ENCODE measurements at regions not wholly inside any gene's neighbourhood (a gene's known extent, or its start where the extent isn't known, plus 50 kb on each side); places are given as distances from the start of the nearest gene placed in this dataset.

GRCh38 chr2:180343528-180344345 lies 336.6 kb upstream of the CWC22 start:
- no peak for DNase-seq

DNA sequence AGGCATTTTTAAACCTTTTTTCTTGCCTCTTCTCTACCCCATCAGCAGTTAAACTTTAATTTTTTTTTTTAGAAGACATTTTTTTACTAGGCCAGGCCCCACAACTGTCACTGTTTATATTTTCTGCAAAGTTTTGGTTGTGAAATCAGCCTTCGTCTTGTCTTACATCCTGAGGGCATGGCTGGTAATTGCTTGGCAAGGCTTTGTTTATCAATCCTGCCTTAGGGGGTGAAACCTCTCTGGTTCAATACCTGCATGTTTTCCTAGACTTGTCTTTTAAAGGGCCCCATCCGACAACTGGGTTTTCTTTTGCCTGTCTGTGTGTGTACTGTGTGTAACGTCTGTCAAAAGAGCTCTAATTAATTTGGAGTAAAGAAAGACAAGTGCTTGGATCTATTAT lies 330.0 kb upstream of the CWC22 start:
- DNase-seq = no peak

DNA sequence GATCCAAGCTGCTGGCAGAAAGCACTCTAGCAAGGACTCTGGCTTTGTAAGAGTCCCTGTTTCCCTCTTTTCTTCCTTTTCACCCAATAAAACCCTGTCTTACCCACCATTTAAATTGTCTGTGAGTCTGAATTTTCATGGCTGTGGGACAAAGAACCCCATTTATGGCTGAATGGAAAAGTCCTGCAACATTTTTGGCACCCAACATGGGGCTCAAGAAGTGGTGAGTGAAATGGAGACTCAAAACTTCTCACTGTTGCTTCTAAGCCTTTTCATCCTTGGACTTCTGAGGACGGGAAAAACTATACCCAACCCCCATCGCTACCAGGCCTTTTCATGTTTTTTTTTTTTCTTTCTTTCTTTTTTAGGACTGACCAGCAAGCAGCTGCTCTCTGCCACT lies 329.5 kb upstream of the CWC22 start:
- no peak for DNase-seq

- DNase-seq = no peak
Observed at GRCh38 chr2:180334514-180334913, 327.4 kb upstream of the CWC22 start.

DNA sequence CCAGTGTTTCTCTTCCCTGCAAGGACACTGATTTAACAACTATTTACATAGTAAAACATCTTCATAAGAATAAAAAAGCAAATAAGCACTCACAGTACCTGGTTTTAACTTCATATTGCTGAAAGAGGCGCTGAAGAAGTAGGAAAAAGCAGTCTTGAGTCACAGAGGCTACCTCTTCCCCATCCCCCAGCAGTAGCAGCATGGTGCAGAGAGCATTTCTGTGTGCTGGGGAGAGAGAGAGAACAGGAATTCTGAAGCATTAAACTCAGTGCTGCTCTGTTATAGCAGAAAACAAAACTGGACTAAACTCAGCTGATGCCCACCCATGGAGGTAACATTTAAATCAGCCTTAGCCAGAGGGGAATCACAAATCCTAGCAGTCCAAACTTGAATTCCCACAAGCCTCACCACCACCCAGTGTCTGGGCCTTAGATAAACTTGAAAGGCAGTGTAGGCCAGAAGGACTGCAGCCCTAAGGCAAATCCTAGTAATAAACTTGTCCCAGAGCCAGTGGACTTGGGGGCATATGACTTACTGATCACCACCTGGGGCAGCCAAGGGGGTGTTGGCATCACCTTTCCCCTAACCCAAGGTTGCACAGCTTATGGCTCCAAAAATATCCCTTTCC lies 321.8 kb upstream of the CWC22 start:
- no peak for DNase-seq

DNA sequence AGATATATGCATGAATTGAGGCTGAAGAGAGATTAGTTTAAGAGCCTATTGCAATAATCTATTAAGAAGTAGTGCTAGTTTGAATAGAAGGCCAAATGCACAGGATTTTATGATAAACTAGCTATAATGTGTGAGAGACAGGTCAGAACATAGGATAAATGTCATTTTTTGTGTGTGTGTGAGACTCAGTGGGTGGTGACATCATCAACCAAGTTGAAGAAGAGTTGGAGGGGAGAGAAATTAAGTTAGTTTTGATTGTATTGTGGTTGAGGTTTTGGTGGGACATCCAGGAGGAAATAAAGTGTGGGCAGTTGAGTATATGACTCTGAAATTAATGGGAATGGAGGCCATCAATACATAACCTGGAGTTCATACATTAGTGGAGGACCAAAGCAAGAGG lies 320.1 kb upstream of the CWC22 start:
- DNase-seq = no peak

DNA sequence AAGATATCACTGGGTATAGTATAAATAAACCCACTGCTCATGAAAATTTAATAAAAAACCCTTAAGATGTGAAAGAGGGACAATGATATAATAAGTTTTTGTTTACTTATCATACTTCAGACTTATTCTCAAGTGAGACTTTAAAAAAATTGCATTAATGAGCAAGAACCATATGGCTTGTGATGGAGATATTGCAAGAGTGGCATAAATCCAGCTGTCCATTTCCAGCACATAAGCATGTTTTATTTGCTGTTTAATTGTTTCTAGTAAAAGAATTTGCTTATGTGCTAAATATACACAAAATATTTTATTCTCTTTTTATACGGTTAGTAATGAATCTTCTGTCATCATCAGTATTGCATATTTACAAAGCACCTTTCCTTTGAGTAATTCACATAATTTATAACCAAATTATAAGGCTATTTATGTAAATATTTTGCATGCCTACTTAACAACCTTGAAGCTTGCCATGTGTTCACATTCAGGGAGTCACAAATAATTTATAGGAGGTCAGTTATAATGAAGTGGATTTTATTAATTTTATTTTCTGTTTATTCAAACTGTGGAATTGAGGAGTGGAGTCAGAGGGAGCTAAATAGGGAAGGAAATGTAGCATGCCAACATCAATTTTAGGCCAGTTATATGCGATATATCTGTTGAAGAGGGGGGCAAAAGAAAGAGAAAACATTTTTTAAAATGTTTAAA lies 318.5 kb upstream of the CWC22 start:
- no peak for DNase-seq

- DNase-seq = no peak
Observed at GRCh38 chr2:180324182-180324581, 317.1 kb upstream of the CWC22 start.

- no peak for DNase-seq
Observed at GRCh38 chr2:180322781-180323180, 315.7 kb upstream of the CWC22 start.

DNA sequence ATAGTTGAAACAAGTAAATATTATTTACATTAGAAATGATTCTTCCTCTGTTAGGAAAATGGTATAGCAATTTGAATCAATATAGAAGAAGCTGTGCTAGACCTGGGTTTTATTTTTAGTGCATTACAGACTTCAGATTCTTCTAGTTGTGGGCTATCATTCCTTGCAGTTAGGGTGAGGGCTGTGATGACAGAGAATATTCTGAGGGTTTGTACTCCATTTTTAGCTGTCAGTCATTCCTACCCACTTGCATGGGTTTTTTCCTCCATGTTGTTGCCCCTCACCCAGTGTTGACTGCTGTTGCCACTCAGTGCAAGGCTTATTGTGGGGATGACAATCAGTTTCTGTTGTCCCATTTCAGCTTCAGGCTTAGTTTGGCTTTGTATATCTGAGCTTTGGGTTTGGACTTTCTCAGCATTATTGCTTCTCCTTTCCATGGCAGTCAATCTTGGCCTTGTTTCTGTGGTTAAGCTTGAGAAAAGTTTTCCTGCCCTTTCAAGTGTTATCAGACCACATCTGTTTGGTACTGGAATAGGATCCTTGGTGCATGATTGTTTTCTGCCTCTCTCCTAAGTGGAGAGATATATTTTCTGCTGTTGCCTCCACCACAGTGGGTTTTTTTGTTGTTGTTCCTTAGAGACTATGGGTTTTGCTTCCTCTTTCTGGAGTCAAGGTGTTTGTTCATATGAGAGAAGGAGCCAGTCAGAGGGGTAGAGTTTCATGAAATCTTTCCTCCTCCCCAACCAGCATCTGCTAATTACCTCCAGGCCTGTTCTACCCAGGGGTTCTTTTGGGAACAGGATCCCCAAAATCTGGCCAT lies 312.7 kb upstream of the CWC22 start:
- DNase-seq = no peak

DNA sequence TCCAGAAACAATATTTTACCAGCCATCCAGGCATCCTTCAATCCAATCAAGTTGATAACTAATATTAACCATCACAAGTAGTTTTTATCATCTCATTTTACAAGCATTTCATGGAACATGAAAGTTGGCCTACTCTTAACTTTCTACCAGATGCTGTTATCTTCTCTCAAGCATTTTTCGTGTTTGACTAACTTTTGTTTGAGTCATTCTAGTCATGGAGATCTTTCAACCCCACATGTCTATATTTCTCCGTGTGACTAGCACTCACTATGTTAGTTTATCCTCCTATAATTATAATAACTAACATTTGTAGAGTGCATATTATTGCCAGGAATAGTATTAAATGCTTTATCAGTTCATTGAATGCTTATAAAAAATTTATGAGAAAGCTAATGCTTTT lies 307.0 kb upstream of the CWC22 start:
- no peak for DNase-seq

DNA sequence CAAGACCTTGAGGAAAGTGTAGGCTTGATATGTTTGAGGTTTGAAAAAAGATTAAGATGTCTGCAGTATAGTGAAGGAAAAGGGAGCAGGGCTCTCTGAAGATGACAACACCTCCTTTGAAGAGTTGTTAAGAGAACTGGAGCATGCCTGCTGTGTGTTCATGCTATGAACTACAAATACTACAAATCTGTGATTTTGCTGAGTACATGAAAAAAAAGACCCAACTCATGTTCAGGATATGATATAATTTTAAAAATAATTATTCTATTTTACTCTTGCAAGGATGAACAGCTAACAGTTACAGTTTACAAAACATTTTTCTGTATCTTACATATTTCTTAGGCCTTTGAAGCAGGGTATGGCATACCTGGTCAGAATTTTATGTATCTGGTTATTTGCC lies 305.4 kb upstream of the CWC22 start:
- no peak for DNase-seq

DNA sequence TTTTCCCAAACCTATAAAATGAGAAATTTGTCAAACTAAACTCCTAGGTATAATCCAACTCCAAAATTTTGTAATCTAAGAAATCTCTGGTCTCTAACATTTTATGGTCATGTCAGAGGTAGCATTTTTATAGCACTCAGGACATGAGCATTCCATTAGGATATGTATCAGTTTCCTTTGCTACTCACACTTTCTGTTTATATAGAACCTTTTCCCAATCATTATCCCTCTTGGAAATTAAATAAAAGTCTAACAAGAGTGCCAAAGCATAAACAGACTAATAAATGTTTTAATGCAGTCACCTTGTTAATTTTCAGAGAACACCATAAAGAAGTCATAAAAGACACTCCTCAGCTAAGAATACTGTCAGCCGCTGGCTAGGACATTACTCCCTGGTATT lies 300.0 kb upstream of the CWC22 start:
- DNase-seq = no peak

- DNase-seq = no peak
Observed at GRCh38 chr2:180306346-180306745, 299.2 kb upstream of the CWC22 start.

DNA sequence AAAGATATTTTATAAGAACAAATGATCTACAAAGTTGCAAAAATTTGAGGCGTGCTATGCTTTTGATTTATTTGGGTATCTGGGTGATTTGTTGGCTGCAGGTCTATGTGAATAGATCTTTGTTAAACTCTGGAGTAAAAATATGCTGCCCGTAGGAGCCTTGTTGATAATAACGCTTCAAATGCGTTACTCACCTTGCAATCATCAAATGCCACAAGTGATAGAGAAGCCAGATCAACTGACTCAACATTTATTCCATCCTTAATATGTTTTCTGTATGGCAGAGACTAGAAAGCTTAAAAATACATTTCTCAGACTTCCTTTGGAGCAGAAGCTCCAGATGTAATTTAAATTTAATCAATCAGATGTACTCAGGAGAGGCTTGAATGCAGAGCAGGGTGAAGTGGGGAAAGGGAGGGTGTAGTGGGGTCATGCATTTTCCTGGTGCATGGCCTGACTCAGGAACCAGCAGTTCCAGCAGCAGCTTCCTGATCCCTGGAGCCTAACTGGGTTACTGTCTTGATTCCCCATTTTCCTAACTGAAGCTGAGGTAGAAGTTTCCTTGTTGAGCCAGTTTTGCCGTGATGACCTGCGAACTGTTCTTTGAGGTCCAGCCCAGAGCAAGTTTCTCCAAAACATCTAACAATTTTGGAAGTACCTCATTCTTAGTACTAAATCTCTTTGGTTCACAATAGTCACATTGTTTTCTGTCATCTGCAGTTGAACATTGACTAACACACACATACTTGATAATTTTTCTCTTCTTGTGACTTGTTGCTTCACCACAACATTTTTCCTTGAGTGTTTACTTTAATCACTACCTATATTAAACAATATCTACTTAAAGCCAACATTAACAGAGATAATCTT lies 284.7 kb upstream of the CWC22 start:
- DNase-seq = no peak

DNA sequence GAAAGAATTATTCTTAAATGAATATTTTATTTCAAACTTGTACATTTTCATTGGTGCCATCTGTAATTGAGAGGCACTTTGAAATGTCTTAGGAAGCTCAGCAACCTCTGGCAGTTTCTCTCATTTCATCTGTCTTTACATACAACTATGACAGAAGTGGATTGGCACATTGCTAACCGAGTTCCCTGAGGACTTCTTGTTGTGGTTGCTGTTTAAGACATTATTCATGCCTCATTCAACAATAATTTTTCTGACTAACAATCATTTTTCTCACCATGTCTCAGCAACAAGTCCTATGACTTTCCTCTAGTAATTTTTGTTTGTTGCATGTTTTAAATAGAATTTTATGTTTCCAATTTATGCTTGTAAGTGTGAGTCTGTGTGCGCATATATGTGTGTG lies 284.0 kb upstream of the CWC22 start:
- no peak for DNase-seq

DNA sequence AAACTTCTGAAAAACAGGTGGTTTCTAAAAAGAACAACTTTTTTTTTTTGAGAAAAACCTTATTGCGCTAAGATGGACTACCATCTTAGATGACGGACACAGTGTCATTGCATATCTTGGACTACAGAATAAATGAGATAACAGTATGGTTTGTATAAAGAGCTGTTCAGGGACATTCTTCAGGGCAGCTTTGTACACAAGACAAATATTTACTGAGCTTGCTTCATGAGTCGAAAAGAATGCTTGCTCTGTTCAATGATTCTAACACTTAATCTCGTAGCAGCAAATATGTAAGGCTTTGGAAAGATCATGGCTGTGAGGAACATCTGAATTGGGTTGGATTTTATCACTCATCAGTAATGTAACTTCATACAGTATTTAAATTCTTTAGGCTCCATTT lies 282.5 kb upstream of the CWC22 start:
- DNase-seq = no peak

- DNase-seq = no peak
Observed at GRCh38 chr2:180279581-180279980, 272.5 kb upstream of the CWC22 start.

DNA sequence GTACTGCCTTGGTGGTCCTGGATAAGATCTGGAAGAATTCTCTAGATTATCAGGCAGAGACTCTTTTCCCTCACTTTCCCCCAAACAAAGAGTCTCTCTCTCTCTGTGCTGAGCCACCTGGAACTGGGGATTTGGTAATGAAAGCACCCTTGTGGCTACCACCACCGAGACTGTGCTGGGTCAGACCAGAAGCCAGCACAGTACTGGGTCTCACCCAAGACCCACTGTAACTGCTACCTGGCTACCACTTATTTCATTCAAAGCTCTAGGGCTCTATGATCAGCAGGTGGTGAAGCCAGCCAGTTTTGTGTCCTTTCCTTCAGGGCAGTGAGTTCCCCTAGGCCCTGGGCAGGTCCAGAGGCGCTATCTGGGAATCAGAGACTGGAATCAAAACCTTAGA lies 269.6 kb upstream of the CWC22 start:
- DNase-seq = no peak

DNA sequence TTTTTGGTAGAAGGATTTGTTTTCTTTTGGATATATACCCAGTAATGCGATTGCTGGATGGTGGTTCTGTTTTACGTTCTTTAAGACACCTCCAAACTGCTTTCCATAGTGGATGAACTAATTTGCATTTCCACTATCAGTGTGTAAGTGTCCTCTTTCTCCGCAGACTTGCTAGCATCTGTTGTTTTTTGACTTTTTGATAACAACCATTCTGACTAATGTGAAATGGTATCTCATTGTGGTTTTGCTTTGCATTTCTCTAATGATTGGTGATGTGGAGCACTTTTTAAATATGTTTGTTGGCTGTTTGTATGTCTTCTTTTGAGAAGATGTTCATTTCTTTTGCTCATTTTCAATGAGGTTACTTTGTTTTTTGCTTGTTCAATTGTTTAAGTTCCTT lies 260.9 kb upstream of the CWC22 start:
- DNase-seq = no peak

- DNase-seq = no peak
Observed at GRCh38 chr2:180261976-180262375, 254.9 kb upstream of the CWC22 start.

DNA sequence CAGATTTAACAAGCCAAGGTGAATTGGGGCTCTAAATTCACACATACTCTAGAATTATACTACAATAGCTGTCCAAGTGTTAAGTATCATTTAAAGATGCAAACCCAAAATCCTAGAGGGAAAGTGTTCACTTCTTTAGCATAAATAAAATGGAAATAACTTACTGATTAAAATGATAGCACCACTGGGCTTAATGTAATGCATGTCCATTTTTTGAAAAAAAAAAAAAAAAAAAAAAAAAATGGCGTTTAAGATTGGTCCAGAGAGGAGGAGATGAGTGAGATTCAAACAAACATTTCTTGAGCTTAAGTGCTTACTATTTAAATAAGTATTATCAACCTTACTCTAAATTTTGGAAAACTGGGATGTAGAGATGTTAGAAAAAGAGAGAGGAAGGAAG lies 251.5 kb upstream of the CWC22 start:
- no peak for DNase-seq
